HG03575 (cell line): ENCODE measurements at regions not wholly inside any gene's neighbourhood (a gene's known extent, or its start where the extent isn't known, plus 50 kb on each side); places are given as distances from the start of the nearest gene placed in this dataset.

Experiments used
- ATAC-seq: cut with Tn5 transposase; IDR thresholded peaks from one replicate; pipeline ENCODE4 v1.9.1; 2021; ENCODE audit not compliant: unreplicated experiment, insufficient number of reproducible peaks, low FRiP score; ENCODE audit errors: extremely low read depth

DNA sequence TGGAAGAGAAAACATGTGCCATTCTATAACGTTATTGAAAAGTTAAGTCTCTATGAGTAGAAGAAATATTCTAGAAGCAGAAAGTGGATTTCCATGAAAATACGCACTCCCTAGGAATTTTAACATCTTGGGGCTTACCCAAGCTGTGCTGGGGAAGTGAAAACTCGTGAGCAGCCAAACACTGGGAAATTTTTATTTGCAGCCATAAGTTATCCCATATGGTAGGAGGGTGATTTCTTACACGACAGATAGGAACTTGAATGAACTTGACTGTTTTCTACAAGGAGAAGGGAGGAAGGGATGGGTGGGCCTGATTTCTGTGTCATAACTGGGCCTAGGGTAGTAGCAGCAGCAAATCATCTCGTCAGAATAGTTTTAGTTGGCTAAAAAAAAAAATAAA, 272.6 kb downstream of the ETAA1 start:
- no peak for ATAC-seq

DNA sequence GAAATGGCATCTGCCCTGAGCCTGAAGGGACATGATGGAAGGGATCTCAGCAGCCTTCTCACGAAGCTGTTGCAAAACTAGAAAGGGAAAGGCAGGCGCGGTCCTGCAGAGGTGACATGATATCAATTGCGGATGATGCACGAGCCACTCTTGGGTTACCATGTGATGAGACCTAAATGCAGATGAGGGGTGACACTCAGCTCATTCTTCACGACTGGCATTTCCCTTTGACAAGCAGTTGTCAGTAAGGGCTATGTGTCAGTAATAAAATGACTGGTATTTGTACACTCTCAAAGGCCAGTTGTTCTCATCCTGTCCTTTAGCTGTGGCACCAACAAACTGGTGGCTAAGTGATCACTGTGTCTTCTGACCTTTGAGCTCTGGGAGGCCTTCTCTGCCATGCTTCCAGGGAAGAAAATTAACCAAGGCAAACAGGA, 273.6 kb downstream of the ETAA1 start:
- no peak for ATAC-seq

DNA sequence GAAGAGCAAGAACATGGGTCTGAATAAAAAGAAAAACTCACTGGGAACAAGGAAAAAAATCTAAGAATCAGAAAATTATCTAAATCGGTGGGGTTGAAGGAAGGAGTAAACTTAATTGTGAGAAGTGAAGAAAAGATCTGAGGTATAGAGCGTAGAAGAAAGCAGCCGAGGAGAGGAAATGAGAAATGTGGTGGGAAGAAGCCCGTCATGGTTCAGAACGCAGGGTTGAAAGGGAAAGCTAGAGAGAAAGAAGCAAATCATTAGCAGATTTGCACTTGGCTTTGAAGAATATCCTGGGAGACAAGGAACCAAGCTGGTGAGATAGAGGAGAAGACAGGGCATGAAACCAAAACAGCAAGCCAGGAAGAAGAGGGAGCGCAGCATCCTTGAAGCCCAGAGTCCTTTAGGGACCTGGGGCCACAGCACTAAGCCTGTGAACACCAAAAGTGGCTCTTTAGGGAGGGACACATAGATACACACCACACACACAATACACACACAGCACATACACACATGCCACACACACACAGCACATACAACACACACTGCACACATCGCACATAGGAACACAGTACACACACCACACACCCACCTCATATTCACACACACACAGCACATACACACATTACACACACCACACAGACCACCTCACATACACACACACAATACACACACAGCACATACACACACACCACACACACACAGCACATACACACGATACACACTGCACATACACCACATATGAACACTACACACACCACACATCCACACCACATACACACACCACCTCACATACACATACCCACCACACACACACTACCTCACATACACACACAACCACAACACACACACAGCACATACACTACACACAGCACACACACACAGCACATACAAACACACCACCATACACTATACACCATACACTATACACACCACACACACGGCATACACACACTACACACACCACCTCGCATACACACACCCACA, 274.6 kb downstream of the ETAA1 start:
- ATAC-seq = no peak

DNA sequence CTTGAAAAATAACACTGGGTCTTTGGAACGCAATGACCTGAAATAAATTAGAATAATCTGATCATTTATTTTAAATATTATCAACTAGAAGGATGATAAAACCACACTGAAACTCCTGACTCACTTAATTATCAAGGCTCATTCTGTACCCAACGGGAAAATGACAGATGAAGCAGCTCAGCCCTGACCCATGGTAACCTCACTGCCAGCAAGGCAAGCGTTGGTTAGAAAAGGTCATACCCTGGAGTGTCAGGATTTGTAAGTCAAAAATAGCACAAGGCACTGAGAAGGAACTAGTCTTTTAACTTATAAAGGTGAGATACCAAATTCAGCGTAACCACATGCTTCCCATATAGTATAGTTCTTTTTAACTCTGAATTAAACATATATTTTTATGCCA, 277.5 kb downstream of the ETAA1 start:
- no peak for ATAC-seq

DNA sequence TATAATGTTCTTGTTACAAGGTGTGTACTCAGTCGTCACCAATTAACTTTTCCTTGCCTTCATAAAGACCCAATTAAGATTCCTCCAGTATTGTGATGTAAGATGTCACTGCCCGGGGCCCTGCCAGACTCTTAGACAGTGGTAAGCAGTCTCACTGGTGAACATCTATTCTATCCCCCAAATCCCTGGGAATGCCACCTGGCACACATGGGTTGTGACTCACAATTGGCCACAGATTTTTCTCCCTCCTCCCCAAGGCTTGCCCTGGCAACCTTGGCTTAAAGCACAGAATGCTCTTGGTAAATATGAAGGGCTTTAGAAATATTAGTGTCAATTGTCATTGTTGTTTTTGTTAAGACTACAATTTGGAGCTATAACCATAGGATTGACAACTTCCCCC, 287.9 kb downstream of the ETAA1 start:
- no peak for ATAC-seq

DNA sequence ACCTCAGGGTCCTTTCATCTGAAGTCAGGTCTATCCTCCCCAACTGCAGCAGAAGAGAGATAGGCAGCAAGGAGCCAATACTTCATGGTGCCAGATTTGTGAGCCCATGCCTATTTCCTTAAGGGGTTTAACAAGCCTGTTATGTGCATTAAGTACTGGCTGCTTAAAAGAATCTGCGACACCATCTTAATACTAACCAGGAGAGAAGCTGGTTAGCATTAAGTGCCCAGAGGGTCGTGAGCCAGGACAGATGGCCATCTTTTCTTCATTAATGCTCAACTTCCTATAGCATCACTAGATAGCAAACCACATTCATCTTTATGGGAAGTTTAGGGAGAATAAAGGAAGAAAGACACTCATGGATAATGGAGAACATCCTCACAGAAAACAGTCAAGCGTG, 289.1 kb downstream of the ETAA1 start:
- ATAC-seq = no peak

DNA sequence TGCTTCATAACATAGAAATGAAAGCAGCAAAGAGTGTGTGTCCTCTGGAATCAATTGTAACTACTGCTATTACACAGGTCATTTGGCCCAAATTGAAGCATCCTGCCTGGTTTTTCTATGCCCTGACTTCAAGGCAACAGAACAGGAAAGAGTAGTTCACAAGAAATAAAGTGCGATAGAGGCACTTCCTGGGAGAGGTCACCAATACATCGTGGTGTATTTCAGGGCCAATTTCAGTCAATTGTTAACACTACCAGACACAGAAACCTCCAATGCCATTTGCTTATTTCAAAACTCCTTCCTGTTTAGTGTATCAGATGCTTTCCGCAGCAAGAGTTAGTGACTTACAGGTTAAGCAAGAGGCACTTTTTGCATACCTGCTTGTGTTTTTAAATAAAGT, 292.1 kb downstream of the ETAA1 start:
- no peak for ATAC-seq

DNA sequence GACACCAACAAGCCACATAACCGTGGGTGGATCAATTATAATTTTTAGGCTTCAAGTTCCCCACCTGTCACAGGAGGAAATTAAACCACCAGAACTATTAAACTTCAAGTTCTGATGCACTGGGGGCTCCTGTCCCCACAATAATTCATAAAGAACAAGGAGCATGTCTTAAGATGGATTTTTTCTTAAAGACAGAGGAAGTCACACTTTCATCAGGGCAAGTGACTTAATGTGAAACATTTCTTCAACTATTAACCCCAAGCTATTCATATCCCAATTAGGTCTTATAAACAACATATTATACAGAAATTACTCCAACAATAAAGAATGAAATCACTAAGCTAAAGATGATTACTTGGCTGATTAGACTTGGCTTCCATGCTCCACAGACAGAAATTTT, 292.5 kb downstream of the ETAA1 start:
- ATAC-seq = no peak

DNA sequence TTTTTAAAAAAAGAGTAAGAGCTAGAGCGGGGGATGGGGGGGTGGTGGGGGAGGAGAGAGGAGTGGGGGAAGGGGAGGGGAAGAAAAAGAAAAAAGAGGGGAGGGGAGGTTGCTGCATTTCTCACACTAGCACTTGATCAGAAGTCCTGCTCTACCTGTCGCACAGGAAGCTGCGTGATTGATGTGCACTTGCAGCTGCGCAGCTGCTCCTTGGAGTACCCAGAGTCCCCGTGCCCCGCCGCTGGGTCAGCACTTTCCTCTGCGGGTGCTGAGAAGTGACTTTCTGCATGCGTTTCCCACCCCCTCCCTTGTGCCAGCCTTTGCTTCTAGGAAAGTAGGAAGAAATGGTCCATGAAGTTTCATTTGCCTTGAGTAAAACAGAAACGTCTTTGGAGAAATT, 297.3 kb downstream of the ETAA1 start:
- ATAC-seq = no peak

DNA sequence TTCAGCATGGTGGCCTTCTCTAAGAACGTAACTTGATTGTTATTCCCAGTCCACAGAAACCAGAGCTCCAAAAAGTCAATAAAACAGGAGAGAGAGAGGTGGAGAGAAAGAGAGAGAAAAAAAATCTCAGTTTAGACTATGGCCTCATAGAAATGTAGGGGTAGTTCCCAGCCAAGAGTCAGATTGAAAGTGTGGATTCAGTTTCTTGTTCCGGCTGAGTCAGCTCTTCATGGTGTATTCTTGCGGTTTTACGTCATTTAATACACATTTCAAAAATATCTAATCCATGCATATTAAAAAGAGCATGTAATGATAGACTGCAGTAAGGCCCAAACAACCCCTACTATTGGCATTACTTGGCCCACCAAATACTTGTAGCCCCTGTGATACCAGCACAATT, 303.9 kb downstream of the ETAA1 start:
- ATAC-seq = no peak

DNA sequence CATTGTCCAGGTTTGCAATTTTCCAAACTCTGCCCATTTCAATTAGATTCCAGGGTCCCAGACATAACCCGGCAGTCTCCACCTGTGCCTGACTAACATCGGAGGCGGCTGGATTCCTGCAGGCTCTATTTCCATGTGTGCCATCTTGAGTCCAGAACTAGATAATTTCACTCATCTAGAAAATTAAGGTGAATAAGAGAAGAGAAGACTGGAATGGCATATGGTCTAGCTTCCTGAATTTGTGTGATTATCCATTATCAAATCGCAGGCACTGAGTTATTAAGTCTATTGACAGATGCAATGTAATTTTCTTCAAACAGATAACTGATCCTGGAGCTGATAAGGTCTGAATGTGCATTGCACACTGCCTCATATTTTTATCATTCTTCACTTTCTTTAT, 305.2 kb downstream of the ETAA1 start:
- no peak for ATAC-seq

DNA sequence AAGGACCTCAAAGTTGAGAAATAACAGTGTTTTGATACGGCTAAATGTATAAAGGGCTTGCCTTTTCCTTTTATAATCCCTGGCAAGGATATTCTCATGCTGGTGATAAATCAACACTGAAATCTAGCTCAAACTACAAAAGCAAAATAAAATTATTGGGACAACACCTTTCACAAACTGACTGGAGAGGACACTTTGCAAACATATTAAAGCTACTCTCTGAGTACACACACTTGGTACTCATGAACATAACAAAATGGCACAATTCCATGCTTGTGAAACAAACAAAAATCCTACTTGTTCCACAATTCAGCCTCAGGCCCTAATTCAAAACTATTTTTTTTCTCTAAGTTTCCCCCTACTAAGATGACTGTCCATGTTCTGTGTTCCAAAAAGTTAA, 305.8 kb downstream of the ETAA1 start:
- no peak for ATAC-seq

DNA sequence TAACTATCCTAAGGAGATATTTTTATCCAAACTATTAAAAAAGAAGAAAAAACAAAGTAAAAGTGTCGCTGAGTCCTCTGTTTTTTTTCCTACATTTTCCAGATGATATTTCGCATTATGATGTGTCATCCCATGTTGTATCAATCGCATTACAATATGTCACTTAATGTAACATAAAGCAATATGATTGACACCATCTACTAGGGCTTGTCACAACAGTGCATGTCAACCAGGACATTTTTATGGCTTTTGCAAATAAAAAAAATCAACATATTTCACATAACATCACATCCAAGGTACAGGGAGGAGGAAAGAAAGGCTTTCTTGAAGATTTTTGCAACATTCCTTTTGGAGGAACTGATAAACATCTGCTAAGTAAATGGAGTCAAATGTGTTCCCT, 308.9 kb downstream of the ETAA1 start:
- ATAC-seq = no peak

DNA sequence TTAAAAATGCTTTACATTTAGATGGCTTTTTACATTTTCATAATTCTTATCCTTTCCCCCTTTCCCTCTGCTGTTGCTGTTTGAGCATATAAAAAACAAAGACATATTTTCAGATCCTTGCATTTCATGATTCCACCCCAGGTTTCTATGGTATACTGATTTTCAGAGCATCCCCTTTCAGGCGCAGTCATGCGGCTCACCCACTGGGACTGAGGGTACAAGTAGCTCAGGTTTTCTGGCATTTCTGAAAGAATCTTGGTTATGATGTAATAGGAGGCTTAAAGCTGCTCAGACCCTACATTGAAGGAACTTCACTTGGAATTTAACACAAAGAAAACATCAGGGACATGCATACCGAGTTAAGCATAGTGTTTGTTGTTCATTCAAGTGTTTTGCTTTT, 310.8 kb downstream of the ETAA1 start:
- no peak for ATAC-seq

DNA sequence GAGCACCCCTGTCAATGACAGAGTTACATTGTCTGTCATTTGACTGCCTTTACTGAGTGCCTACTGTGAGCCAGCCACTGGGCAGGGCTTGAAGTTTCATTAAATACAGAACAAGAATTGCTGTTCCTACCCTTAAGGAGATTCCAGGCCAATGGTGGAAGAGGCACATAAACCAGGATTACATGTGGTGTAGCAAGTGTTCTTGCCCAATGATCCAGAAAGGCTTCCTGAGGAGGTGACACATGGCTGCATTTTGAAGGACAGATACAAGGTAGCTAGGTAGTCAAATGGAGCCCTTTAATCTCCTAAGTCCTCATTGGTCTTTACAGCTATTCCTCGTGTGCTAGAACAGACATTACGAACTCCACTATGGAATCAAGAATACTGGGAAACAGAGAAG, 312.7 kb downstream of the ETAA1 start:
- ATAC-seq = no peak

DNA sequence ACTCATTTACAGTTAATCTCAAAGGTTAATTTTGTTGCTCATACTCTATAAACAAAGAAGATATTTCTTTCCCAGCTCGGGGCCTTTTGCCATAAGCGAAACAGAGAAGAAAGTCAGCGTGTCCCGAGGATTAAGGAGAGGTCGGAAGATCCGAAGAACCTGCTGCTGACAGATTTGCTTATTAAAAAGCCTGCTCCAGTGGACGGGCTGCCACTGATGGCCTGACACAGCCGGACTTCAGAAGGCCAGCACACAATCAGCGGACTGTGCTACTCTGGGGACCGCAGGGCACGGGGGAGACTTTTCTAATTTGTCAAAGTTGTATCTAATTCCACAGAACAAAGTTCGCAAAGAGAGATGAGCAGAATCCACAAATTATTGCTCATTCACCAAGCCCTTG, 315.4 kb downstream of the ETAA1 start:
- ATAC-seq = no peak

DNA sequence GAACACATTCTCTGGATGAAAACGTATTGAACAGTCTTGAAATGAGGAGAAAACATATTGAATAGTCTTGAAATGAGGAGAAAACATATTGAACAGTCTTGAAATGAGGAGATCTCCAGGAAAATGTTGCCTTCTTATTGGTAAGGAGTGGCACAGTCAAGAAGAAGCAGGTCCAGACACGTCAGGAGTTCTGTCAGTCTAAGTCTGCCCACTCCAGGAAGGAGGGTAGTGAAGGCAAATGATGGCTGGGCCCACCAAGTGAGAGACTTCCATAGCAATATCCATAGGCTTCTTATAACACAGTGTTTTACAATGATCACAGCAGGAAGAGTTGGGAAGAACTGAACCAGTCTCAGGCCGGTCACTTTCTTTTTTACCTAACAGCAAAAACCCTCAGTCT, 316.2 kb downstream of the ETAA1 start:
- no peak for ATAC-seq

DNA sequence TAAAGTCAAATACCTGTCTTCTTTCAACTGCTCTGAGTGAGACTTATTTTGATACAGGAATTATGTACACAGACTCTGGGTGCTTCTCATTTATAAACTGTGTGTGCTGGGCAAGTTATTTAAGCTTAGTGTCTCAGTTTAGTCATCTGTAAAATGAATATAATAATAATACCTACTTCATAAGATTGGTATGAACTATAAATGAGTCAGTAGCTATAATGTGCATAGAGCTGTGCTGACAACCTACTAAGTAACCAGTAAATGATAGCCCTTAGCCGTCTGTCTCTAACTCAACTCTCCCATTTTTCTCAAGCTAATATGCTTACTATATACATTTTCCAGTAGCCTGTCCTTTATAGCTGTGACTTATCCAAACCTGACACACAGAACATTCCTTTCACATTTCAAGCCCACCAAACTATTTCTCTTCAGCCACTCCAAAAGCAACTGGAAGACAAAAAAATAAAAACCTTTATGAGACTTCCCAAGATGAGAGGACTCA, 319.8 kb downstream of the ETAA1 start:
- no peak for ATAC-seq

DNA sequence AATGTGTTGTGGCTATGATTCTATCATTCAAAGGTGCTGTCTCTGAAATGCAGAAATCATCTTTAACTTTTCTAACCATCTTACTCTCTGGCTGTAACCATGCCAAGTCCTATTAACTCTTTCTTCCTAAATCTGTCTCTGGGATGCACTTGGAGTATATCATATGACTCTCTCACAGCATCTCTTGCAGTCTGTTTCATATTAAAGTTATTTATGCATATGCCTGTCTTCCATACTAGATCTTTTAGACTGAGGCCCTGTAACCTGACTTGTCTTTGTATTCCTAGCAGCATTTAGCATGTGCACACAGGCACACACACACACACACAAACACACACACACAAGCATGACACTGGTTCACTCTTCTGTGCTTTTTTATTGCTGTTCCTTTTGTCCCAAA, 320.6 kb downstream of the ETAA1 start:
- ATAC-seq = no peak

DNA sequence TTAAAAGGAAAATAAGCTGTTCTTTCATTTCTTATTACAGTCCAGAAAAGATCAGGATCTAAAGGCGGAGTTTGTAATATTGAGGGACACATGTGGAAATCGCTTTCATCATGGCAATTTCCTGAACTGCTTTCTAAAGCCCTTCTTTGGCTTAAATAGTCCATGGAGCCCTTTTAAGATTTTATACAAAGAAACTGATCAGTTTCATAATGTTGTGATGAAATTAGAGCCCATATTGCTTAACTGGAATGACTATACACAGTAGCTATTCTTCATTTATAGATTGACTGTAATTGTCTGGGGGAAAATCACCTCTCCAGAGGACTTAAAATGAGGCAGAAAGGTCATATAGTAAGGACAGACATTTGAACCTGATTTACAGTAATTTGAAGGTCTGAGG, 322.2 kb downstream of the ETAA1 start:
- ATAC-seq = no peak

DNA sequence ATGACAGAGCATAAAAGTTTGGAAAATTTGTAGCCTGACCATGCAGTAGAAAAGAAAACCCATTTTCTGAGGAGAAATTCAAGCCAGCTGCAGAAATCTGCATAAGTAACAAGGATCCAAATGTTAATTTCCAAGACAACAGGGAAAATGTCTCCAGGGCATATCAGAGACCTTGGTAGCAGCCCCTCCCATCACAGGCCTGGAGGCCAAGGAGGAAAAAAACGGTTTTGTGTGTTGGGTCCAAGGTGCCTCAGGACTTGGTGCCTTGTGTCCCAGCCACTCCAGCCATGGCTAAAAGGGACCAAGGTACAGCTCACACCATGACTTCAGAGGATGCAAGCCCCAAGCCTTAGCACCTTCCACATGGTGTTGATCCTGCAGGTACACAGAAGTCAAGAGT, 324.4 kb downstream of the ETAA1 start:
- ATAC-seq = no peak
